Calu3 (cell line): ENCODE measurements at regions not wholly inside any gene's neighbourhood (a gene's known extent, or its start where the extent isn't known, plus 50 kb on each side); places are given as distances from the start of the nearest gene placed in this dataset.

Experiments used
- BruUV-seq: library from RNA; stranded (reverse); fragments of 400-500 nt; replicated peaks from 2 replicates; lab custom pipeline; 2021; lab: Mats Ljungman, UMichigan
- CTCF ChIA-PET: fragments of 300-600 bp; sonication (Branson Sonifier 250); formaldehyde crosslinking; loops from one replicate; lab custom pipeline; 2022; ENCODE audit warnings: antibody characterized with exemption; lab: Charles Lee
- DNase-seq: peaks from one replicate; pipeline ENCODE4 v3.0.0; 2022
- H3K27ac Mint-ChIP-seq: one replicate; pipeline ENCODE4 v1.8.0; 2022; ENCODE audit warnings: mixed read lengths; ENCODE audit not compliant: unreplicated experiment
- H3K27me3 Mint-ChIP-seq: one replicate; pipeline ENCODE4 v1.8.0; 2022; ENCODE audit warnings: mixed read lengths; ENCODE audit not compliant: unreplicated experiment
- H3K36me3 Mint-ChIP-seq: one replicate; pipeline ENCODE4 v1.8.0; 2022; ENCODE audit warnings: mild to moderate bottlenecking, moderate library complexity, mixed read lengths; ENCODE audit not compliant: insufficient read depth, unreplicated experiment
- H3K4me1 Mint-ChIP-seq: one replicate; pipeline ENCODE4 v1.8.0; 2022; ENCODE audit warnings: mild to moderate bottlenecking, low read depth, mixed read lengths; ENCODE audit not compliant: unreplicated experiment
- H3K4me3 Mint-ChIP-seq: one replicate; pipeline ENCODE4 v1.8.0; 2022; ENCODE audit warnings: mild to moderate bottlenecking, low read depth, moderate library complexity, mixed read lengths; ENCODE audit not compliant: unreplicated experiment
- H3K9me3 Mint-ChIP-seq: one replicate; pipeline ENCODE4 v1.8.0; 2022; ENCODE audit warnings: low read depth, mixed read lengths; ENCODE audit not compliant: unreplicated experiment
- CTCF ChIP-seq: fragments of 200-600 bp; IDR thresholded peaks from one replicate; pipeline ENCODE4 v1.8.0; 2022; ENCODE audit warnings: antibody characterized with exemption; ENCODE audit not compliant: unreplicated experiment
- intact Hi-C: fragments of 100-400 bp; cut with micrococcal nuclease; formaldehyde crosslinking; loops from one replicate; pipeline ENCODE4 v1.10.0; 2022; ENCODE audit not compliant: unreplicated experiment

- no TSS peak for BruUV-seq
- CTCF ChIA-PET, result interaction anchor here (0.6 to 0.7 kb wide), 2 partner anchors 34 to 452 kb away, joined by 6 to 7 read pairs; no protein-coding TSS in a partner anchor
- Mint-ChIP-seq H3K27me3 (no peaks in the 10 kb centered on the region), H3K4me3 (no peak overlapping the region), H3K27ac (no peak overlapping the region), H3K9me3 (no peaks in the 10 kb centered on the region), H3K36me3 (no peaks in the 10 kb centered on the region), H3K4me1 (peaks cover 21% of the 10 kb centered on the region)
- intact Hi-C loops, result loop anchor here (5.0 kb wide), 1 partner anchor 97 kb away; no protein-coding TSS in a partner anchor
- no peak for TF ChIP-seq CTCF
- no peak for DNase-seq
Measured at GRCh38 chr3:159734681-159735080, 254.0 kb upstream of the IL12A start.

- Mint-ChIP-seq H3K4me1 (no peaks in the 10 kb centered on the region), H3K9me3 (no peaks in the 10 kb centered on the region), H3K4me3 (no peak overlapping the region), H3K27ac (no peak overlapping the region), H3K27me3 (no peaks in the 10 kb centered on the region), H3K36me3 (no peaks in the 10 kb centered on the region)
- CTCF ChIA-PET, result no interaction called here
- DNase-seq, result no peak
- no peak for TF ChIP-seq CTCF
- no TSS peak for BruUV-seq
- intact Hi-C loops, result no loop called here
Measured at GRCh38 chr3:159739166-159739565, 249.5 kb upstream of the IL12A start.

- Mint-ChIP-seq H3K36me3 (no peaks in the 10 kb centered on the region), H3K9me3 (no peaks in the 10 kb centered on the region), H3K27ac (no peak overlapping the region), H3K4me1 (no peaks in the 10 kb centered on the region), H3K4me3 (no peak overlapping the region), H3K27me3 (no peaks in the 10 kb centered on the region)
- intact Hi-C loops, result no loop called here
- no peak for TF ChIP-seq CTCF
- BruUV-seq, result no TSS peak
- DNase-seq, result no peak
- CTCF ChIA-PET, result no interaction called here
Measured at GRCh38 chr3:159739969-159740368, 248.7 kb upstream of the IL12A start.

GRCh38 chr3:159741281-159741680 lies 247.4 kb upstream of the IL12A start:
- H3K4me3 Mint-ChIP-seq, result no peak overlapping the region
- intact Hi-C loops, result no loop called here
- CTCF ChIA-PET, result interaction anchor here (0.6 kb wide), 1 partner anchor 558 kb away, joined by 3 read pairs; no protein-coding TSS in a partner anchor
- no peaks in the 10 kb centered on the region for H3K4me1 Mint-ChIP-seq
- no peaks in the 10 kb centered on the region for H3K27me3 Mint-ChIP-seq
- no peaks in the 10 kb centered on the region for H3K9me3 Mint-ChIP-seq
- TF ChIP-seq CTCF, result no peak
- no peak overlapping the region for H3K27ac Mint-ChIP-seq
- DNase-seq, result no peak
- BruUV-seq, result no TSS peak
- H3K36me3 Mint-ChIP-seq, result no peaks in the 10 kb centered on the region
